ENCODE measurements at regions not wholly inside any gene's neighbourhood (a gene's known extent, or its start where the extent isn't known, plus 50 kb on each side); places are given as distances from the start of the nearest gene placed in this dataset.

GRCh38 chr10:105351187-105351586, 710.1 kb downstream of the SORCS3 start (continued):
- TF ChIP-seq CHD1 (IDR thresholded peaks at IDR 0.05; ENCODE audit: low read depth, low read length) = no peak
- no peak for TF ChIP-seq TAF1 (IDR thresholded peaks at IDR 0.05; ENCODE audit: low read depth, low read length)
